Inflammatory macrophage treated with lipopolysaccharide for 4 hours (primary cell): ENCODE measurements at regions not wholly inside any gene's neighbourhood (a gene's known extent, or its start where the extent isn't known, plus 50 kb on each side); places are given as distances from the start of the nearest gene placed in this dataset.

Source experiments
- DNase-seq: peaks from one replicate; pipeline ENCODE4 v3.0.0-alpha.2; 2020

GRCh38 chr16:88292007-88292970 is 90.5 kb upstream of the ZNF469 start:
- DNase-seq, result no peak

GRCh38 chr16:88293097-88293496 is 89.7 kb upstream of the ZNF469 start:
- no peak for DNase-seq

- no peak for DNase-seq
Observed at GRCh38 chr16:88295671-88296436, 86.9 kb upstream of the ZNF469 start.

- DNase-seq, result no peak
Observed at GRCh38 chr16:88296437-88297177, 86.2 kb upstream of the ZNF469 start.

- no peak for DNase-seq
Observed at GRCh38 chr16:88297178-88297720, 85.5 kb upstream of the ZNF469 start.

GRCh38 chr16:88298181-88298832 is 84.5 kb upstream of the ZNF469 start:
- DNase-seq, result no peak

GRCh38 chr16:88298833-88299745 is 83.7 kb upstream of the ZNF469 start:
- peak; percentile 19 for DNase-seq

GRCh38 chr16:88299751-88300462 is 82.9 kb upstream of the ZNF469 start:
- DNase-seq, result no peak

GRCh38 chr16:88300463-88300835 is 82.3 kb upstream of the ZNF469 start:
- DNase-seq, result no peak

- no peak for DNase-seq
Observed at GRCh38 chr16:88301431-88301830, 81.3 kb upstream of the ZNF469 start.

GRCh38 chr16:88301886-88302285 is 80.9 kb upstream of the ZNF469 start:
- DNase-seq, result no peak

GRCh38 chr16:88302666-88303065 is 80.1 kb upstream of the ZNF469 start:
- no peak for DNase-seq

GRCh38 chr16:88303405-88303804 is 79.4 kb upstream of the ZNF469 start:
- no peak for DNase-seq

GRCh38 chr16:88303890-88304819 is 78.6 kb upstream of the ZNF469 start:
- DNase-seq, result no peak

GRCh38 chr16:88305176-88305575 is 77.6 kb upstream of the ZNF469 start:
- DNase-seq, result no peak

GRCh38 chr16:88306411-88306810 is 76.3 kb upstream of the ZNF469 start:
- no peak for DNase-seq

- DNase-seq, result no peak
Observed at GRCh38 chr16:88306860-88307545, 75.8 kb upstream of the ZNF469 start.

GRCh38 chr16:88308441-88309173 is 74.2 kb upstream of the ZNF469 start:
- DNase-seq, result no peak
